T-cell (primary cell): ENCODE measurements at regions not wholly inside any gene's neighbourhood (a gene's known extent, or its start where the extent isn't known, plus 50 kb on each side); places are given as distances from the start of the nearest gene placed in this dataset.

Experiments used
- ATAC-seq, 4 experiments: fragments of 200-7000 bp in 3 of 4; fragments of 150-1000 bp in 1 of 4; cut with Tn5 transposase; replicated peaks in 1 of 4; 1 replicate in 3 of 4; 2 replicates in 1 of 4; pipeline ENCODE4 v1.10.0; 2021; ENCODE audit warnings: moderate library complexity in 3 of 4, mild to moderate bottlenecking in 2 of 4, moderate number of reproducible peaks in 1 of 4
- CTCF ChIA-PET, 2 donors: fragments of 300-600 bp; sonication (Branson Sonifier 250); formaldehyde crosslinking; loops; one replicate each; lab custom pipeline; 2022; ENCODE audit warnings: antibody characterized with exemption in 2 of 2; lab: Charles Lee
- POLR2A ChIA-PET, 2 donors: fragments of 300-600 bp; sonication (Branson Sonifier 250); formaldehyde crosslinking; loops; one replicate each; lab custom pipeline; 2022; ENCODE audit warnings: antibody characterized with exemption in 2 of 2; lab: Charles Lee
- DNase-seq, 35 experiments: peaks; one replicate each; pipeline versions ENCODE4 v3.0.0 to v3.0.0-alpha.2; 2013 to 2023
- H3K27ac ChIP-seq: one replicate; pipeline ENCODE4 v1.5.1; 2013; ENCODE audit warnings: low read length
- H3K27me3 ChIP-seq, 2 experiments: replicated peaks in 1 of 2; 1 replicate in 1 of 2; 2 replicates in 1 of 2; pipeline versions ENCODE4 v1.6.1 to v1.7.0; 2013; ENCODE audit warnings: low read length in 1 of 2, mixed read lengths in 1 of 2; ENCODE audit not compliant: control insufficient read depth in 2 of 2, insufficient read depth in 2 of 2; ENCODE audit errors: extremely low read depth in 1 of 2
- H3K36me3 ChIP-seq, 2 donors: 1 replicate in 1 of 2; 2 replicates in 1 of 2; pipeline versions ENCODE4 v1.6.1 to v1.7.0; 2013; ENCODE audit warnings: low read length in 1 of 2; ENCODE audit not compliant: control insufficient read depth in 2 of 2, insufficient read depth in 1 of 2; ENCODE audit errors: extremely low read depth in 1 of 2
- H3K4me1 ChIP-seq, 2 experiments: 1 replicate in 1 of 2; 2 replicates in 1 of 2; pipeline versions ENCODE4 v1.6.1 to v1.7.0; 2013; ENCODE audit warnings: low read length in 2 of 2, mixed read lengths in 1 of 2; ENCODE audit not compliant: insufficient read depth in 2 of 2, control insufficient read depth in 1 of 2; ENCODE audit errors: extremely low read depth in 1 of 2
- H3K4me3 ChIP-seq, 2 donors: 1 replicate in 1 of 2; 2 replicates in 1 of 2; pipeline versions ENCODE4 v1.5.1 to v1.7.0; 2013; ENCODE audit warnings: mild to moderate bottlenecking in 2 of 2, low read length in 1 of 2, moderate library complexity in 1 of 2; ENCODE audit not compliant: control insufficient read depth in 1 of 2; ENCODE audit errors: extremely low read depth in 1 of 2
- H3K9me3 ChIP-seq: 2 replicates; pipeline ENCODE4 v1.7.0; 2013
- H3K27ac Mint-ChIP-seq, 2 donors: one replicate each; pipeline ENCODE4 v1.8.0; 2020 to 2021; ENCODE audit warnings: mild to moderate bottlenecking in 2 of 2, mixed read lengths in 2 of 2
- H3K27me3 Mint-ChIP-seq, 2 donors: one replicate each; pipeline ENCODE4 v1.8.0; 2021 to 2022; ENCODE audit warnings: mixed read lengths in 2 of 2
- H3K36me3 Mint-ChIP-seq: one replicate; pipeline ENCODE4 v1.8.0; 2021; ENCODE audit warnings: mixed read lengths
- H3K4me1 Mint-ChIP-seq, 3 donors: one replicate each; pipeline ENCODE4 v1.8.0; 2020 to 2022; ENCODE audit warnings: mixed read lengths in 3 of 3, mild to moderate bottlenecking in 1 of 3
- H3K4me3 Mint-ChIP-seq, 3 donors: one replicate each; pipeline ENCODE4 v1.8.0; 2020 to 2022; ENCODE audit warnings: mild to moderate bottlenecking in 3 of 3, mixed read lengths in 3 of 3, moderate library complexity in 3 of 3
- H3K9me3 Mint-ChIP-seq, 3 donors: one replicate each; pipeline ENCODE4 v1.8.0; 2020 to 2022; ENCODE audit warnings: mixed read lengths in 3 of 3
- WGBS: methylation state at CpG from one replicate; pipeline ENCODE4 v1.1.5; 2013; ENCODE audit warnings: missing lambda C conversion rate; ENCODE audit not compliant: insufficient coverage; 5-methylcytosine and 5-hydroxymethylcytosine counted together

DNA sequence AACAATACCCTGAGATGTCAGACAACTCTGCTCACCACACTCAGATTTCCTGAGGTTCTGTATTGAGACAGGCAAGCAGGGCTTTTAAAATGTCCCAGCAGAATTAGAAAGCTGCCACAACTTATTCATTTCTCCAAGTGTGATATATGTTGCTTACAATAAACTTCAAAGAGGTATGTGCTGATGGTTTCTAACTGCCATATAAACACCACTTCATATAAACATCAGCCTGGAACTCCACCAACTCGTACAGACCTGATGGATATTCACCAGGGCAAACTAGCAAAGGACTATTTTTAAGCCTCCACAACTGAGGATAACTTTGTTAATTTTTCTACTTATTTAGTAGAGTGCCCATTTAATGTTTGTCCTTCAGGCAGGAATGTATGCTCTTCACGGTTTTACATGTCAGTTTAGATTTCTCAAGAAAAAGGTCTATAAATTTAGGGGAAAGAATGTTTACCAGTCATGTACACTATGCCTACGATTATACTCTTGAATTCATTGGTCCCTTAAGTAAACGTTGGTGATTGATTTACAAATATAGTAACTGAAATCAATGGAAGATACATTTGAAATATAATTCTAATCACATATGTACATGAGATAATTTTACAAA is 109.6 kb upstream of the ABI3BP start:
- Mint-ChIP-seq H3K9me3 (no peaks in the 10 kb centered on the region), H3K27me3 (peaks cover 20 to 30% of the 10 kb centered on the region in 2 donors), H3K4me3 (no peak overlapping the region), H3K4me1 (no peaks in the 10 kb centered on the region), H3K27ac (no peak overlapping the region), H3K36me3 (no peaks in the 10 kb centered on the region)
- CTCF ChIA-PET, result interaction anchor here (0.6 to 0.7 kb wide), 2 partner anchors 65 to 1805 kb away, joined by 3 to 4 read pairs; no protein-coding TSS in a partner anchor
- Histone ChIP-seq H3K4me3 (no peak overlapping the region), H3K36me3 (no peaks in the 10 kb centered on the region), H3K27me3 (peaks cover 0 to 6% of the 10 kb centered on the region in 2 experiments), H3K9me3 (no peaks in the 10 kb centered on the region), H3K4me1 (no peaks in the 10 kb centered on the region), H3K27ac (no peak overlapping the region)
- ATAC-seq, result no peak
- POLR2A ChIA-PET, result no interaction called here
- no CpG with 5 or more reads among the region's 4 CpGs for WGBS
- no peak for DNase-seq

DNA sequence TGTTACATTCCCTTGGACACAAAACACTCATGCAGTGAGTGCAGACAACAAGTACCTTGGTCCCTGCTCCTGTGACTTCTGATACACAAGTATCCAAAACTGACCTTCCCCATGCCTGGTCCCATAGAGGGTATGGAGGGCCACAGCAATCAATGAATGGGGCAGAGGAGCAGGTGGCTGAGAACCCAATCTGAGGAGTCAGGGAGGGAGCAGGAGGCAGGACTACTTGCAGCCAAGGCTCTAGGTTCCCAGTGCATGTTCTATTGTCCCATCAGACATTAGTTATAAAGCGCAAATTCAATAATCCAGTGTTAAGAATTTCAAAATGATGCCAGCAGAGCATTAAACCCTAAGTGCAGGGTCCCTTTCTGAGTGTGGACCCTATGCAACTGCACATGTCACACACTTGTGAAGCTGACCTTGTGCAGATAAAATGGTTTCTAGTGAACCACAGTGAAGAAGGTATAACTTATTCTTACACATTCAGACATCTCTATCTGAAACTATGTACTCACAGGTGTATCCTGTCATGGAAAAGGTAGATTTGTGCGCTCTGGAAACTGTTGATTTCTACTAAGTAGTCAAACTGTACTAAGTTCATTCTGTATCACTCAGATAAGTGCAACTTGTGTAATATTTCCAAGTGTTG is 107.3 kb upstream of the ABI3BP start:
- H3K36me3 ChIP-seq, result no peaks in the 10 kb centered on the region
- Mint-ChIP-seq H3K27ac (no peak overlapping the region), H3K9me3 (no peaks in the 10 kb centered on the region), H3K27me3 (peaks cover 19 to 30% of the 10 kb centered on the region in 2 donors), H3K4me3 (no peak overlapping the region), H3K4me1 (no peaks in the 10 kb centered on the region), H3K36me3 (no peaks in the 10 kb centered on the region)
- ChIA-PET CTCF (no interaction called here), POLR2A (no interaction called here)
- H3K9me3 ChIP-seq, result no peaks in the 10 kb centered on the region
- WGBS, result 100% methylated on average over 1 of the region's 2 CpGs
- no peak overlapping the region for H3K4me3 ChIP-seq
- DNase-seq, result no peak
- H3K27ac ChIP-seq, result no peak overlapping the region
- peaks cover 0 to 6% of the 10 kb centered on the region in 2 experiments for H3K27me3 ChIP-seq
- no peak for ATAC-seq
- H3K4me1 ChIP-seq, result no peaks in the 10 kb centered on the region

DNA sequence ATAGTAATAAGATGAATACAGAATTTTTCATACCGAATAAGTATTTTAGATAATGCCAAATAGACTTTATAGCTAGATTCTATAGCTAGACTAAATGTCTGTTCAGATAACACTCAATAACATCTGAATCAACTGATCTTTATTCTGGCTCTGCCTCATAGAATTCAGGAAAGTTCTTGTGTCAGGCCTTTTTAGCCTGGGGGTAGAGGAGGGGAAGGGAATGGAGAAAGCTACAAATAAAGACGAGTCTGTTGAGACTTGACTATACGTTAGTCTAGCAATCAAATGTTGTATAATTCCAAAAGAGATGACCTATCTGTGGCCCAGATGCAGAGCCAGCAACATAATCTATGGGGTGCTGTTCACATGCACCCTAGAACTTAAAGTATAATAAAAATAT is 106.6 kb upstream of the ABI3BP start:
- Histone ChIP-seq H3K9me3 (no peaks in the 10 kb centered on the region), H3K27ac (no peak overlapping the region), H3K27me3 (peaks cover 0 to 6% of the 10 kb centered on the region in 2 experiments), H3K4me3 (no peak overlapping the region), H3K36me3 (no peaks in the 10 kb centered on the region), H3K4me1 (no peaks in the 10 kb centered on the region)
- CTCF ChIA-PET, result no interaction called here
- no peaks in the 10 kb centered on the region for H3K9me3 Mint-ChIP-seq
- H3K27ac Mint-ChIP-seq, result no peak overlapping the region
- ATAC-seq (no peak), DNase-seq (no peak)
- H3K36me3 Mint-ChIP-seq, result no peaks in the 10 kb centered on the region
- 86% methylated on average over 1 of the region's 3 CpGs for WGBS
- peaks cover 14 to 23% of the 10 kb centered on the region in 2 donors for H3K27me3 Mint-ChIP-seq
- H3K4me1 Mint-ChIP-seq, result no peaks in the 10 kb centered on the region
- POLR2A ChIA-PET, result no interaction called here
- no peak overlapping the region for H3K4me3 Mint-ChIP-seq

DNA sequence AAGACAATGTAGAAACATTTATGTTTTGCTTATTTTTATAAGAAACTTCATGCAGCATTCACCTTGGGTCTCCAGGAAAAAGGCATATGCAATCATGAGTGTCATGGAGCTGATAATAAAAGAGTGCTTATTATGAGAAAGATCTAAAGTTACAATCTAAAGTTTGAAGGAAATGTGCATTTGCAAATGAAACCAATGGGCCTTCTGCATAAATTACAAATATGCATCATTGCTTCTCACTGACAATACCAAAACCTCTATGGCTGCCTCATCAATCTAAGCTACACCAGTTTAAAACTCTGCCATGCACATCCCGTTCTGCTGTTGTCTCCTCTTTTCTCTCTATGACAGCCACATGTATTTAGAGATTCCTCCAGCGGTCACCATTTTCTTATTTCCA is 103.2 kb upstream of the ABI3BP start:
- 88% methylated on average over 1 of the region's 2 CpGs for WGBS
- Mint-ChIP-seq H3K27ac (no peak overlapping the region), H3K4me1 (no peaks in the 10 kb centered on the region), H3K36me3 (no peaks in the 10 kb centered on the region), H3K9me3 (no peaks in the 10 kb centered on the region), H3K27me3 (peaks cover 12 to 23% of the 10 kb centered on the region in 2 donors), H3K4me3 (no peak overlapping the region)
- DNase-seq (no peak), ATAC-seq (no peak)
- H3K4me1 ChIP-seq, result no peaks in the 10 kb centered on the region
- no peak overlapping the region for H3K27ac ChIP-seq
- H3K27me3 ChIP-seq, result peaks cover 0 to 3% of the 10 kb centered on the region in 2 experiments
- H3K9me3 ChIP-seq, result no peaks in the 10 kb centered on the region
- CTCF ChIA-PET, result no interaction called here
- no peak overlapping the region for H3K4me3 ChIP-seq
- POLR2A ChIA-PET, result no interaction called here
- H3K36me3 ChIP-seq, result no peaks in the 10 kb centered on the region

DNA sequence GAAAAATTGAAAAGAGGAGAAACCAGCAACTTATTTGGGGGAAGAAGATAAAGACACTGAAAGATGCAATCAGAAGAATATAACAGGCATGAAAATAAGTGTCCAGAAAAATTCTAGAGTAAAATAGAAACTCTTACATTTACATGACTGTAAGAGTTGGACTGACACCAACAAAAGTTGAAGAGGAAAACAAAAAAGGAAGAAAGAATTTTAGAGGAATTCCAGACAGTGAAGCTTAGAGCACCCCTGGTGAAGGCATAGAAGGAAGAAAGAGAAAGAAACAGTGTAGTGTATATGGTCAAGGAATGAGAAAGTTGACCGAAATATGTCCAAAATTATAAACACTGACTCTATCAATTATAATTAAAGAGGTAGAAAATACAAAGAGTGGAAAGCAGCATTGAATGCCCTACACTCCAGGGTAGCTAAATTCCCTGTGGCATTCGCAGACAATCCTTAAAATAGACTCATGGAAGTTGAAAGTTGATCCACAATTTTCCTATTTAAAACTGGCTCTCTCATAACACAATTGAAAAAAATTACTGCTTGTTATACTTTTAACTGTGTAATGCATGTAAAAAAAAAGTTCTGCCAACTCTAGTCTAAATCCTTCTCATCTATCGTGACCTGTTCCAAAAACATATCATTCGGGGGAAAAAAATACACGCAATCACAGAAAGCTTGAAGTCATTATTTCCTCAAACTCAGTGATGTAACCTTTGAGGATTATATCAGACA is 102.6 kb upstream of the ABI3BP start:
- Mint-ChIP-seq H3K36me3 (no peaks in the 10 kb centered on the region), H3K9me3 (no peaks in the 10 kb centered on the region), H3K4me3 (no peak overlapping the region), H3K27me3 (peaks cover 9 to 23% of the 10 kb centered on the region in 2 donors), H3K4me1 (no peaks in the 10 kb centered on the region), H3K27ac (peak overlapping the region in 1 of 2 donors; percentile 7)
- H3K36me3 ChIP-seq, result no peaks in the 10 kb centered on the region
- WGBS, result no CpG with 5 or more reads among the region's 5 CpGs
- no peaks in the 10 kb centered on the region for H3K9me3 ChIP-seq
- H3K27ac ChIP-seq, result no peak overlapping the region
- ChIA-PET CTCF (no interaction called here), POLR2A (no interaction called here)
- no peak for DNase-seq
- no peak for ATAC-seq
- H3K4me1 ChIP-seq, result no peaks in the 10 kb centered on the region
- H3K27me3 ChIP-seq, result peaks cover 0 to 3% of the 10 kb centered on the region in 2 experiments
- H3K4me3 ChIP-seq, result no peak overlapping the region

DNA sequence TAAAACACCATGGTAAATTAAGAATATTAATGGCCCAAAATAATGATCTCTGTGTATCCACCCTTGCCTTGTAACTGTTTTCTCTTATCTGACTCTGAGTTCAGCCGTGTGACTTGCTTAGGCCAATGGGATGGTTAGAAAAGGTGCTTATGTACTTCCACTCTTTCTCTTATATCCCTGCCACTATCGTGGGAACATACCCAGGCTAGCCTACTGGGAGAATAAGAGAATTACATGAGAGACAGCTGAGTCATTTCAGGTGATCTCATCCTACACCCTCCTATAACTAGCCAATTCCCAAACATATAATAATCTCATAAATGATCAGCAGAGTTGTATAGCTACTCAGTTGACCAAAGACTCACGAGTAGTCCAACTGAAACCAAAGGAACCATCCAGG is 98.3 kb upstream of the ABI3BP start:
- CTCF ChIA-PET, result interaction anchor here in 1 of 2 donors (0.7 kb wide), 1 partner anchor 10 kb away, joined by 3 read pairs; no protein-coding TSS in a partner anchor

More for the DNA sequence above, 98.3 kb upstream of the ABI3BP start:
- H3K4me1 Mint-ChIP-seq, result no peaks in the 10 kb centered on the region
- Histone ChIP-seq H3K27me3 (no peaks in the 10 kb centered on the region), H3K4me1 (no peaks in the 10 kb centered on the region), H3K27ac (no peak overlapping the region), H3K36me3 (no peaks in the 10 kb centered on the region), H3K9me3 (no peaks in the 10 kb centered on the region), H3K4me3 (no peak overlapping the region)
- ATAC-seq (no peak), DNase-seq (no peak)
- POLR2A ChIA-PET, result no interaction called here
- no peaks in the 10 kb centered on the region for H3K9me3 Mint-ChIP-seq
- H3K36me3 Mint-ChIP-seq, result no peaks in the 10 kb centered on the region
- no CpG with 5 or more reads among the region's 3 CpGs for WGBS
- H3K27ac Mint-ChIP-seq, result no peak overlapping the region
- peaks cover 2 to 17% of the 10 kb centered on the region in 2 donors for H3K27me3 Mint-ChIP-seq
- no peak overlapping the region for H3K4me3 Mint-ChIP-seq
